ENCODE measurements at regions not wholly inside any gene's neighbourhood (a gene's known extent, or its start where the extent isn't known, plus 50 kb on each side); places are given as distances from the start of the nearest gene placed in this dataset.
A peak's percentile ranks its signal among the peaks of the same experiment; 100 is the strongest.

- H3K9ac ChIP-seq (ENCODE audit: low read length): no peak overlapping the region
- H3K18ac ChIP-seq (ENCODE audit: low read length): no peak overlapping the region
- WGBS (ENCODE audit: extremely low coverage, insufficient coverage, insufficient read length): no CpG with 5 or more reads among the region's 2 CpGs
- no peak overlapping the region for H4K8ac ChIP-seq (ENCODE audit: low read depth, low read length)
- DNase-seq: no peak
- no peaks in the 10 kb centered on the region for H3K27me3 ChIP-seq (ENCODE audit: insufficient read depth, low read length)
- no peak overlapping the region for H4K91ac ChIP-seq (ENCODE audit: low read depth, low read length)
- no peak overlapping the region for H2BK12ac ChIP-seq (ENCODE audit: low read length)
- H2BK5ac ChIP-seq (ENCODE audit: low read depth, low read length, poor library complexity): no peak overlapping the region
- no peaks in the 10 kb centered on the region for H3K36me3 ChIP-seq (ENCODE audit: control insufficient read depth in 1 of 2, insufficient read depth in 2 of 2, low read length in 2 of 2)
- H2BK120ac ChIP-seq (ENCODE audit: insufficient read depth, low read length, poor library complexity): no peak overlapping the region
- no peak overlapping the region for H3K4me2 ChIP-seq (ENCODE audit: low read length)
- no peak overlapping the region for H3K4me3 ChIP-seq (ENCODE audit: low read depth, low read length)
- no peaks in the 10 kb centered on the region for H3K79me1 ChIP-seq (ENCODE audit: low read length)
- no peaks in the 10 kb centered on the region for H3K79me2 ChIP-seq (ENCODE audit: control insufficient read depth, insufficient read depth, low read length, poor library complexity)
- no peak overlapping the region for H2AFZ ChIP-seq (ENCODE audit: insufficient read depth, low read length, poor library complexity)
- H3K4ac ChIP-seq (ENCODE audit: low read depth, low read length): no peak overlapping the region
- no peaks in the 10 kb centered on the region for H3K4me1 ChIP-seq (ENCODE audit: control insufficient read depth in 1 of 2, insufficient read depth in 2 of 2, low read length in 2 of 2)
- H3K14ac ChIP-seq (ENCODE audit: low read length): no peak overlapping the region
- H2AK5ac ChIP-seq (ENCODE audit: low read length): no peak overlapping the region
- H3K27ac ChIP-seq (ENCODE audit: low read depth, low read length): no peak overlapping the region
- no peak overlapping the region for H4K12ac ChIP-seq (ENCODE audit: low read depth, low read length)
- H3K9me3 ChIP-seq (ENCODE audit: insufficient read depth, low read depth, low read length): no peaks in the 10 kb centered on the region
- H3K23ac ChIP-seq (ENCODE audit: low read length): no peak overlapping the region
These were observed 706.5 kb downstream of the KCTD8 start for GRCh38 chr4:43742083-43742482.

- Histone ChIP-seq H3K27me3 (ENCODE audit: insufficient read depth, low read length) (no peaks in the 10 kb centered on the region), H3K79me1 (ENCODE audit: low read length) (no peaks in the 10 kb centered on the region), H2AK5ac (ENCODE audit: low read length) (no peak overlapping the region), H3K9me3 (ENCODE audit: insufficient read depth, low read depth, low read length) (no peaks in the 10 kb centered on the region), H3K4me3 (ENCODE audit: low read depth, low read length) (no peak overlapping the region), H3K79me2 (ENCODE audit: control insufficient read depth, insufficient read depth, low read length, poor library complexity) (no peaks in the 10 kb centered on the region), H2AFZ (ENCODE audit: insufficient read depth, low read length, poor library complexity) (no peak overlapping the region), H3K4me1 (ENCODE audit: control insufficient read depth in 1 of 2, insufficient read depth in 2 of 2, low read length in 2 of 2) (no peaks in the 10 kb centered on the region), H4K91ac (ENCODE audit: low read depth, low read length) (no peak overlapping the region), H2BK5ac (ENCODE audit: low read depth, low read length, poor library complexity) (no peak overlapping the region), H3K36me3 (ENCODE audit: control insufficient read depth in 1 of 2, insufficient read depth in 2 of 2, low read length in 2 of 2) (no peaks in the 10 kb centered on the region), H4K8ac (ENCODE audit: low read depth, low read length) (no peak overlapping the region), H3K18ac (ENCODE audit: low read length) (no peak overlapping the region), H3K4ac (ENCODE audit: low read depth, low read length) (no peak overlapping the region), H3K14ac (ENCODE audit: low read length) (no peak overlapping the region), H4K12ac (ENCODE audit: low read depth, low read length) (no peak overlapping the region), H3K27ac (ENCODE audit: low read depth, low read length) (no peak overlapping the region), H3K23ac (ENCODE audit: low read length) (no peak overlapping the region), H2BK120ac (ENCODE audit: insufficient read depth, low read length, poor library complexity) (no peak overlapping the region), H2BK12ac (ENCODE audit: low read length) (no peak overlapping the region), H3K9ac (ENCODE audit: low read length) (no peak overlapping the region), H3K4me2 (ENCODE audit: low read length) (no peak overlapping the region)
- DNase-seq: no peak
- WGBS (ENCODE audit: extremely low coverage, insufficient coverage, insufficient read length): no CpG with 5 or more reads among the region's 3 CpGs
These were observed 694.0 kb downstream of the KCTD8 start for GRCh38 chr4:43754566-43754965.

GRCh38 chr4:43757147-43757546 is 691.5 kb downstream of the KCTD8 start:
- Histone ChIP-seq H3K79me2 (ENCODE audit: control insufficient read depth, insufficient read depth, low read length, poor library complexity) (no peaks in the 10 kb centered on the region), H3K27ac (ENCODE audit: low read depth, low read length) (no peak overlapping the region), H4K8ac (ENCODE audit: low read depth, low read length) (no peak overlapping the region), H3K9ac (ENCODE audit: low read length) (no peak overlapping the region), H2BK5ac (ENCODE audit: low read depth, low read length, poor library complexity) (no peak overlapping the region), H4K91ac (ENCODE audit: low read depth, low read length) (no peak overlapping the region), H3K4me1 (ENCODE audit: control insufficient read depth in 1 of 2, insufficient read depth in 2 of 2, low read length in 2 of 2) (no peaks in the 10 kb centered on the region), H3K4me3 (ENCODE audit: low read depth, low read length) (no peak overlapping the region), H3K4me2 (ENCODE audit: low read length) (no peak overlapping the region), H3K14ac (ENCODE audit: low read length) (no peak overlapping the region), H2BK12ac (ENCODE audit: low read length) (no peak overlapping the region), H3K18ac (ENCODE audit: low read length) (no peak overlapping the region), H3K23ac (ENCODE audit: low read length) (no peak overlapping the region), H2BK120ac (ENCODE audit: insufficient read depth, low read length, poor library complexity) (no peak overlapping the region), H2AFZ (ENCODE audit: insufficient read depth, low read length, poor library complexity) (no peak overlapping the region), H4K12ac (ENCODE audit: low read depth, low read length) (no peak overlapping the region), H3K36me3 (ENCODE audit: control insufficient read depth in 1 of 2, insufficient read depth in 2 of 2, low read length in 2 of 2) (no peaks in the 10 kb centered on the region), H3K27me3 (ENCODE audit: insufficient read depth, low read length) (no peaks in the 10 kb centered on the region), H2AK5ac (ENCODE audit: low read length) (no peak overlapping the region), H3K4ac (ENCODE audit: low read depth, low read length) (no peak overlapping the region), H3K79me1 (ENCODE audit: low read length) (no peaks in the 10 kb centered on the region), H3K9me3 (ENCODE audit: insufficient read depth, low read depth, low read length) (no peaks in the 10 kb centered on the region)
- peak in 1 of 2 donors; percentile 29 for DNase-seq

- no CpG with 5 or more reads among the region's 1 CpG for WGBS (ENCODE audit: extremely low coverage, insufficient coverage, insufficient read length)
These were observed 689.8 kb downstream of the KCTD8 start for GRCh38 chr4:43758836-43759235.

More at GRCh38 chr4:43758836-43759235, 689.8 kb downstream of the KCTD8 start:
- no peak overlapping the region for H2AK5ac ChIP-seq (ENCODE audit: low read length)
- H4K8ac ChIP-seq (ENCODE audit: low read depth, low read length): no peak overlapping the region
- no peak overlapping the region for H3K14ac ChIP-seq (ENCODE audit: low read length)
- no peak overlapping the region for H3K4me3 ChIP-seq (ENCODE audit: low read depth, low read length)
- H3K9ac ChIP-seq (ENCODE audit: low read length): no peak overlapping the region
- no peaks in the 10 kb centered on the region for H3K27me3 ChIP-seq (ENCODE audit: insufficient read depth, low read length)
- no peak overlapping the region for H3K4ac ChIP-seq (ENCODE audit: low read depth, low read length)
- no peaks in the 10 kb centered on the region for H3K79me2 ChIP-seq (ENCODE audit: control insufficient read depth, insufficient read depth, low read length, poor library complexity)
- no peak overlapping the region for H4K91ac ChIP-seq (ENCODE audit: low read depth, low read length)
- no peak overlapping the region for H3K23ac ChIP-seq (ENCODE audit: low read length)
- no peak overlapping the region for H3K4me2 ChIP-seq (ENCODE audit: low read length)
- no peak overlapping the region for H4K12ac ChIP-seq (ENCODE audit: low read depth, low read length)
- H3K18ac ChIP-seq (ENCODE audit: low read length): no peak overlapping the region
- no peak overlapping the region for H2AFZ ChIP-seq (ENCODE audit: insufficient read depth, low read length, poor library complexity)
- no peak overlapping the region for H2BK5ac ChIP-seq (ENCODE audit: low read depth, low read length, poor library complexity)
- H2BK120ac ChIP-seq (ENCODE audit: insufficient read depth, low read length, poor library complexity): no peak overlapping the region
- H3K79me1 ChIP-seq (ENCODE audit: low read length): no peaks in the 10 kb centered on the region
- H3K4me1 ChIP-seq (ENCODE audit: control insufficient read depth in 1 of 2, insufficient read depth in 2 of 2, low read length in 2 of 2): no peaks in the 10 kb centered on the region
- no peaks in the 10 kb centered on the region for H3K9me3 ChIP-seq (ENCODE audit: insufficient read depth, low read depth, low read length)
- H3K36me3 ChIP-seq (ENCODE audit: control insufficient read depth in 1 of 2, insufficient read depth in 2 of 2, low read length in 2 of 2): no peaks in the 10 kb centered on the region
- no peak for DNase-seq
- no peak overlapping the region for H2BK12ac ChIP-seq (ENCODE audit: low read length)
- no peak overlapping the region for H3K27ac ChIP-seq (ENCODE audit: low read depth, low read length)

Data from trophoblast cell (in vitro differentiated cells and primary cell).